Naive B cell (primary cell): ENCODE measurements at regions not wholly inside any gene's neighbourhood (a gene's known extent, or its start where the extent isn't known, plus 50 kb on each side); places are given as distances from the start of the nearest gene placed in this dataset.
"Not testable (repeated sequence)": the region's sequence is repeated elsewhere in the genome, so short reads cannot be mapped to it uniquely, and the experiment has no call there.

Experiments used
- ATAC-seq, 2 donors: fragments of 150-1000 bp; cut with Tn5 transposase; 2 replicates each; pipeline ENCODE4 v1.10.0; 2021; ENCODE audit warnings: low read depth in 2 of 2, mild to moderate bottlenecking in 2 of 2, moderate library complexity in 2 of 2
- DNase-seq: peaks from one replicate; pipeline ENCODE4 v3.0.0; 2022
- H3K27ac Mint-ChIP-seq, 6 donors: one replicate each; pipeline ENCODE4 v1.8.0; 2020 to 2022; ENCODE audit warnings: mild to moderate bottlenecking in 6 of 6, mixed read lengths in 6 of 6, moderate library complexity in 5 of 6, inconsistent platforms in 2 of 6
- H3K27me3 Mint-ChIP-seq, 3 donors: one replicate each; pipeline ENCODE4 v1.8.0; 2021 to 2022; ENCODE audit warnings: mixed read lengths in 3 of 3, mild to moderate bottlenecking in 1 of 3
- H3K36me3 Mint-ChIP-seq, 2 donors: one replicate each; pipeline ENCODE4 v1.8.0; 2020 to 2022; ENCODE audit warnings: mixed read lengths in 2 of 2, inconsistent platforms in 1 of 2, mild to moderate bottlenecking in 1 of 2
- H3K4me1 Mint-ChIP-seq, 3 donors: one replicate each; pipeline ENCODE4 v1.8.0; 2020 to 2022; ENCODE audit warnings: mixed read lengths in 3 of 3, inconsistent platforms in 1 of 3, mild to moderate bottlenecking in 1 of 3, moderate library complexity in 1 of 3
- H3K4me3 Mint-ChIP-seq, 8 donors: one replicate each; pipeline ENCODE4 v1.8.0; 2020 to 2022; ENCODE audit warnings: mild to moderate bottlenecking in 8 of 8, mixed read lengths in 8 of 8, moderate library complexity in 8 of 8, inconsistent platforms in 2 of 8
- H3K9me3 Mint-ChIP-seq, 7 donors: one replicate each; pipeline ENCODE4 v1.8.0; 2020 to 2022; ENCODE audit warnings: mixed read lengths in 7 of 7, mild to moderate bottlenecking in 5 of 7, inconsistent platforms in 2 of 7, moderate library complexity in 1 of 7

DNA sequence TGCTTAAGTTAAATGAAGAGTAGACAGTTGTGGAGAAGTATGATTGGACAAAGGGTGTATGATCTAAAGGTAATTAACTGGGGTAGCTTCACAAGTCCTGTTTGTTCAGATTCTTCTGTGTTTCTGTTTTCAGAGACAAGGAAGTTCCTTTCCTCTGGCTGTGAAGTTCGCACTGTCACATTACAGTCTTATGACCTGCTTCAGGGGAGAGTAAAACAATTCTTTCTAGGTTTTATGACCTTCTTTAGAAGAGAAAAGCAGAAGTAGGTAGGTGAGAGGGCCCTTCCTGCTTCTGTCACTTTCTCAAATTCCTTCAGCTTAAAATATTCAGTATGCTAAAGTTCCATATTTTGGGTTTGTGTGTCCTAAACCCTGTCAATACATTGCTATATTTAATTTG, 211.9 kb downstream of the SOX3 start:
- ATAC-seq: no peak
- H3K4me1 Mint-ChIP-seq: no peaks in the 10 kb centered on the region
- H3K27ac Mint-ChIP-seq: no peak overlapping the region
- no peak overlapping the region for H3K4me3 Mint-ChIP-seq
- DNase-seq: no peak
- peaks cover 0 to 4% (median 3%) of the 10 kb centered on the region in 7 donors for H3K9me3 Mint-ChIP-seq
- no peaks in the 10 kb centered on the region for H3K27me3 Mint-ChIP-seq
- no peaks in the 10 kb centered on the region for H3K36me3 Mint-ChIP-seq

DNA sequence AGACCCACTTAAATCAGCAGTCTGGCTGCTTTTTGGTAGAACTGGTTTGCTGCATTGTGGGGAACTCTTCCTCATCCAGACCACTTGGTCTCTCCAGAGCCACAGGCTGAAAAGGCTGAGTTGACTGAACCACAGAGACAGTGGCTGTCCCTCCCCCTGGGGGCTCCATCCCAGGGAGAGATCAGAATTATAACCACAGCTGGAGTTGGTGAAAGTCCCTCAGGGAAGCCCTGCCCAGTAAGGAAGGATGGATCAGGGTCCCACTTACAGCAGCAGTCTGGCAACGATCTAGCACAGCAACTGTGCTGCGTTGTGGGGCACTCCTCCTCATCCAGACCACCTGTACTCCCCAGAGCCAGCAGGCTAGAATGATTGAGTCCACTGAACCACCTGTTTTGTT, 212.7 kb downstream of the SOX3 start:
- H3K36me3 Mint-ChIP-seq: no peaks in the 10 kb centered on the region

DNA sequence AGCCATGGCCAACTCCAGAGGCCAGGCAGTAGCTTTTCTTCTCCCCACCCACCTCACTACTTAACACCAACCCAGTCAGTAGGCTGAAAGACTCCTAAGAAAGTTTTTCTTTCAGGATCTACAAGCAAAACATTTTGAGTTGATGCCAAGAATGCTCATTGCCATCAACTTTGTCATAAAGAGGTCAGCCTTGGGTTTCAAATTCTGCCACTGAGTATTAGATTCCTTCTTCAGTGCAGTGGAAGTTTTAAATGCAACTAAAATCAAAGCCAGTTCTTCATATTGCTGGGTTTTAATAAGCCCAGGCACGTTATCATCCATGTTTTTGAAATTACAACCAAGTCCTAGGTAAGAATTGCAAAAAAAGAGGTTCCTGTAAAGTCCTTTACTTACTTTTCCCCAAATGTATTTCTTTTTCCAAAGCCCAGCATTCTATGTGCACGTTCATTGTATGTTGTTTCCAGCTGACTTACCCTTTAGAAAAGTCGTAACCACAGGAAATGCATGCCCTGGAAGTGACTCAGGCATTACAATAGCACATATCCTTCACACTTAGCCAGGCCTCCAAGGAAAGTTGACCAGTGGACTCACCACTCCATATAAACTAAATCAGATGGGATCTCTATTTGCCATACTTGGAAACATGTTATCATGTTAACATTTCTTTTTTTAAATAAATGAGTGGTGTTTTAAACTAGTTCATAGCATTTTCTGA, 229.9 kb downstream of the SOX3 start:
- no peak overlapping the region for H3K27ac Mint-ChIP-seq

More for the DNA sequence above, 212.7 kb downstream of the SOX3 start:
- ATAC-seq: no peak
- Mint-ChIP-seq H3K27me3 (no peaks in the 10 kb centered on the region), H3K4me1 (no peaks in the 10 kb centered on the region), H3K9me3 (peaks cover 0 to 8% (median 3%) of the 10 kb centered on the region in 7 donors), H3K4me3 (no peak overlapping the region), H3K27ac (no peak overlapping the region)
- DNase-seq: no peak

DNA sequence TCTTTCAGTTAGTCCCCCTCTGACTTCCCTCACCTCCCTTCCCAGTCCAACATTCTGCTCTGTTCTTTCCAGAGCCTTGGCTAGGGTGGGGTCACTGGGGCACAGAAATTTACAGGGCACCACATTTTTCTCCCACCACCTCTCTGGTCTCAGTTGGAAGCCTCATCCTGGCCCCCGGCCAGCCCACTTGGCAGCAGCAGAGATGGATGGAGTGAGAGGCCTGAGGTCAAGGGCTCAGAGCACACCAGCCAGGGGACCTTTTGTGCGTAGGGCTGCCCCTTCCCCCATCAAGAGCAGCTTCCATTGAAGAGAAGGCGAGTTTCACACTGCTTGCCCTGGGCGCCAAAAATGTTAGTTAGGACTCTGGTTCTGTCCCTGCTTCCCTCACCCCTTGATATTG, 230.9 kb downstream of the SOX3 start:
- H3K27me3 Mint-ChIP-seq: no peaks in the 10 kb centered on the region
- no peak overlapping the region for H3K4me3 Mint-ChIP-seq
- H3K9me3 Mint-ChIP-seq: peaks cover 2 to 18% (median 8%) of the 10 kb centered on the region in 7 donors
- H3K4me1 Mint-ChIP-seq: no peaks in the 10 kb centered on the region
- H3K27ac Mint-ChIP-seq: peak overlapping the region in 1 of 6 donors; percentile 82
- no peaks in the 10 kb centered on the region for H3K36me3 Mint-ChIP-seq
- ATAC-seq (no peak), DNase-seq (no peak)

More for the DNA sequence above, 229.9 kb downstream of the SOX3 start:
- Mint-ChIP-seq H3K4me1 (no peaks in the 10 kb centered on the region), H3K4me3 (no peak overlapping the region), H3K9me3 (peaks cover 3 to 17% (median 4%) of the 10 kb centered on the region in 7 donors), H3K27me3 (no peaks in the 10 kb centered on the region), H3K36me3 (no peaks in the 10 kb centered on the region)
- DNase-seq: no peak
- ATAC-seq: no peak

DNA sequence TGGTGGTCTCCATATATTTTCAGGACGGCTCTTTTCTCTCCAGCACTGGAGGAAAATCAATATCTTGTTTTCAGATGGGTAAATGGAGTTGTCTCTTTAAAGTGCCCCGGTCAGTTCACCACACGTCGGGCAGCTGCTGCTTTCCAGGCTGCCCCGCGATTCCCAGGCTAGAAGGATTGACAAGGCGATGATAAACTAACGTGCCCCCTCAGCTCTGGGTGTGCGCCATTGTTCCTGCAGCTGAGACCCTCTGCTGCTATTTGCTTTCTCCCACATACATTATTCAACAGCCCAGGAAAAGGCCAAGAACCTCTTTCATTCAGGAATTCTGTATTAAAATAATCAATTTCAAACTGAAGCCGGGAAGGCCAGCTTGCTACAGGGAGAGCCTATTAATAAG, 254.5 kb downstream of the SOX3 start:
- H3K4me3 Mint-ChIP-seq: no peak overlapping the region
- peaks cover 0 to 6% (median 4%) of the 10 kb centered on the region in 7 donors for H3K9me3 Mint-ChIP-seq
- no peaks in the 10 kb centered on the region for H3K4me1 Mint-ChIP-seq
- H3K36me3 Mint-ChIP-seq: no peaks in the 10 kb centered on the region
- peaks cover 0 to 5% (median 0%) of the 10 kb centered on the region in 3 donors for H3K27me3 Mint-ChIP-seq
- ATAC-seq (no peak), DNase-seq (no peak)
- H3K27ac Mint-ChIP-seq: no peak overlapping the region

DNA sequence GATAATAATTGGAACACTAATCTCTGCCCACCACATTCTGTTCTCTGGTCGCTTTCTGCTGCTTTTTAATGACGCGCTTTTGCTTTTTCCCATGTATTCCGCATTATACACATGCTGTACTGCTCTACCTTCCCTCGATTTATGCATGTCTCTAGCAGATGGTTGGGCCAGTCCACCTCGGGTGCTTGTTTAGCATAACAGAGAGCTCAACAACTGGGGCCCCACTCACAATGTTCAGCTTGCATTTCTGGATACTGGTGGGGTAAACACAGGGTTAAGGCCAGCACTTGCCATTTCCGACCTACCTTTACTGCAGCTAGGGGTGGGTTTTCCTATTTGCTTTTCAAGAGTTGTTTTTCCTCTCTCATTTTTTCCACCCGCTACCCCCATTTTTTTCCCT, 255.8 kb downstream of the SOX3 start:
- no peak for DNase-seq
- no peak overlapping the region for H3K4me3 Mint-ChIP-seq
- no peak for ATAC-seq

DNA sequence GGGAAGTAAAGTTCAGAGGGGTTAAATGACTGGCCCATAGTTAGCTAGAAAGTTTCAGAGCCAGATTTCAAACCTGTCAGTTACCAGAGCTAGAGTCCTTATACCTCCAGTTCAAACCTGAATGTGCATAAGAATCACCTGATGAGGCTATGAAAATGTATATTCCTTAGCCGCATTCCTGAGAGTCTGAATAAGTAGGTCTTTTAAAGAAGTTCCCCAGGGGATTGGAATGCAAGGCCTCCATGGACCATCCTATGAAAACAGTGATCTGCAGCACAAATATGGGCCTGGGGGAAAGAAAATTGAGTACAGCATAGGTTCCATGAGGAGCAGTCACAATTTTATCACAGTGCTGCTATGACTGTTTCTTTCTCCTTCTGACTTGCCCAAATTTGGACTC, 263.9 kb upstream of the CXorf66 start:
- Mint-ChIP-seq H3K27ac (no peak overlapping the region), H3K36me3 (no peaks in the 10 kb centered on the region), H3K27me3 (no peaks in the 10 kb centered on the region), H3K4me3 (no peak overlapping the region), H3K9me3 (peaks cover 3 to 27% (median 7%) of the 10 kb centered on the region in 7 donors), H3K4me1 (no peaks in the 10 kb centered on the region)
- no peak for DNase-seq
- ATAC-seq: no peak

More for the DNA sequence above, 255.8 kb downstream of the SOX3 start:
- no peak overlapping the region for H3K27ac Mint-ChIP-seq
- peaks cover 0 to 5% (median 0%) of the 10 kb centered on the region in 3 donors for H3K27me3 Mint-ChIP-seq
- peaks cover 0 to 8% (median 4%) of the 10 kb centered on the region in 7 donors for H3K9me3 Mint-ChIP-seq
- no peaks in the 10 kb centered on the region for H3K36me3 Mint-ChIP-seq
- H3K4me1 Mint-ChIP-seq: no peaks in the 10 kb centered on the region

DNA sequence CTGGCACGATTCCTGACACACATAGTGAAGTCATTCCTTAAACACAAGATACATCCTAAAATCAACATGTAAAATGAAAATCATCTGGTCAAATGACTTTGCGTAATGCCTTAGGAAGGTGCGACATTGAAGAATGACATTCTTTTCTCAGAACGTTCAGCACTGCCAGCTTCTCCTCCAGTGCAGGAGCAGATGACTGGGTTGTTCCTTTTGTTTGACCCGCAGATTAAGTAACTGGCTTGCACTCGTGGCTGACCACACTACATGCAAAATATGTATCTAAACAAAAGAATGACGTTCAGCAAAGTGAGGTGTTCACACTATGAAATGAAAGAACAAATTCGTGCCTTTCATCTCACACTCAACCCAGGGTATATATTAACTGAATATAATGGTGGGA, 260.7 kb upstream of the CXorf66 start:
- not testable (repeated sequence) for ATAC-seq, H3K27ac Mint-ChIP-seq, H3K4me1 Mint-ChIP-seq, H3K36me3 Mint-ChIP-seq, H3K27me3 Mint-ChIP-seq, H3K9me3 Mint-ChIP-seq, H3K4me3 Mint-ChIP-seq, DNase-seq

DNA sequence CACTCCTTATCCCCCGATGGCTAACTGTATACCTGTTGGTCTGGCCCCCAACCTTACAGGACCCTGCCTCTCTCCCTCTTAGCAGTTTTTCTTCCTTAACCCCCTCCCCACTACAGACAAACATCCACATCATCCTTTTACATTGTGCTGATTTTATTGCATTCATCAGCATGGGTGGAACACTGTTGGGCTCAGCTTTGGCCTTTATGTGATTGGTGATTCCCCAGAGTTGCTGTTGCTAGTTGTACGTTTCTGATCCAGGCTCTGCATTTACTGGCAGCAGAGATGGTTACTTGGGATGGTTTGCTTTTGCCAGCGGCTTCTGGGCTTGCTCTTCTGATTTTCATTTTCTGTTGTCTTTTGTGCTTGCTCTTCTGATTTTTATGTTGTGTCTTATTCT, 250.6 kb upstream of the CXorf66 start:
- H3K4me3 Mint-ChIP-seq, H3K4me1 Mint-ChIP-seq, ATAC-seq, H3K36me3 Mint-ChIP-seq, DNase-seq, H3K27me3 Mint-ChIP-seq, H3K9me3 Mint-ChIP-seq, H3K27ac Mint-ChIP-seq: not testable (repeated sequence)

DNA sequence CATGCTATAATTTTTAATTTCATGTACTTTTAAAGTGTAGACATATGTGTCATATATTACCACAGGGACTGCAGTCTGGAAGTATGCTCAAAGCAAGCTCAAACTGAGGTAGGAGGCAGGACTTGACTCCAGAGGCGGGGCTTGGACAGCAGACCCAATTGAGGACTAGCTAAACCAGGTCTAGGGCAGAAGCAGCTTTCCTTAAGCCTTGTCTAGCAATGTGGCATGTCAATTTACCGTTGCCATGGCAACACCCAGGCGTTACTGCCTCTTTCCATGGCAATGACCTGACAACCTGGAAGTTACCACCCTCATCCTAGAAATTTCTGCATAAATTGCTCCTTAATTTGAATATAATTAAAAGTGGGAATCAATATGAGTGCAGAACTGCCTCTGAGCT, 249.2 kb upstream of the CXorf66 start:
- not testable (repeated sequence) for DNase-seq, H3K4me3 Mint-ChIP-seq, H3K9me3 Mint-ChIP-seq, ATAC-seq, H3K27me3 Mint-ChIP-seq, H3K27ac Mint-ChIP-seq, H3K36me3 Mint-ChIP-seq, H3K4me1 Mint-ChIP-seq

DNA sequence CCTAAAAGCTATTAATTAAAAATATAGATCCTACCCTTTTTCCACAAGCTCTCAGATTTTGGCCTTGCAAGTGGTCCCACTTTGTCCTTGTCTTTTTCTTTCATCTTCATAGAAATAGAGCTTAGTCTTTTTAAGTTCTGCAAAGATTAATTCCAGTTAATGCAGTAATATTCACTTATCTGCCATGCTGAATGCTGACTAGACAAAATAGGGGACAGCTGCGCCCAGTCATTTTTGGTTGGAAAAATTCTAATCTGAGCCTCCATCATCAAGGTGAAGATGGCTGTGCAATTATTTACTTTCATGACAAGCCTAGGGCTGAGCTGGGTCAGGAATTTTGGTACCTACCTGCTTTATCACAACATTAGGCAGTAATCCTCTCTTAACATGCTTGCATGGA, 241.3 kb upstream of the CXorf66 start:
- DNase-seq: no peak
- no peak for ATAC-seq
- H3K9me3 Mint-ChIP-seq: peaks cover 0 to 3% (median 0%) of the 10 kb centered on the region in 7 donors
- H3K36me3 Mint-ChIP-seq: no peaks in the 10 kb centered on the region
- no peaks in the 10 kb centered on the region for H3K27me3 Mint-ChIP-seq
- no peaks in the 10 kb centered on the region for H3K4me1 Mint-ChIP-seq
- no peak overlapping the region for H3K27ac Mint-ChIP-seq
- no peak overlapping the region for H3K4me3 Mint-ChIP-seq

DNA sequence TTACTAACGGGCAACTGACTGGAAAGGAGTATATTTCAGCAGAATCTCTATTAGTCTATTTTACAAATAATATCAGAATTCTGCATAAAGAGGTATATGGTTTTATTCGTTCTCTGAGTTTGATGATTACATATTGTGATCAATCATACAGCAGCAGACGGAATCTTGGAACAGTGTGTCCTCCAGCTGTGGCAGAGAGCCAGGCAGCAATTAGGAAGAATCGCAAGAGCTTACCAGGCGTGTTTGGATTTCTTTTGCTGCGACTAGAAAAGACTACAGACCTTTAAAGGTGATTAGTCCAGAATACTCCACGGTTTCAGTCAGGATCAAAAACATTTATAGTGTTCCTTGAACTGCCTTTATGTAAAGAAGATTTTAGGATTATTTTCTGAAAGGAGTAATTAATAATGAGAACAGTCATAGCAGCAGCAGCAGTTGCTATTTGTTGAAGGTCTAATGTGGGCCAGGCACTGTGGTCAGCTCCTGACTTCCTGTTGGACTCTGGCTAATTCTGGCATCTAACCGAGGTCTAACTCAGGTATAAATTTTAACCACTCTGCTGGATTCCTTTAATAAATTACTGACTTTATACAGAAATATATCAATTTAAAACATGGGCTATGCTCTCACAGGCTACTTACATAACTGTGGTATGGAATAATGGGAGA, 225.3 kb upstream of the CXorf66 start:
- DNase-seq (no peak), ATAC-seq (no peak)
- no peaks in the 10 kb centered on the region for H3K36me3 Mint-ChIP-seq
- H3K27me3 Mint-ChIP-seq: no peaks in the 10 kb centered on the region
- no peak overlapping the region for H3K4me3 Mint-ChIP-seq
- H3K9me3 Mint-ChIP-seq: peaks cover 0 to 2% (median 0%) of the 10 kb centered on the region in 7 donors
- H3K27ac Mint-ChIP-seq: no peak overlapping the region
- no peaks in the 10 kb centered on the region for H3K4me1 Mint-ChIP-seq

DNA sequence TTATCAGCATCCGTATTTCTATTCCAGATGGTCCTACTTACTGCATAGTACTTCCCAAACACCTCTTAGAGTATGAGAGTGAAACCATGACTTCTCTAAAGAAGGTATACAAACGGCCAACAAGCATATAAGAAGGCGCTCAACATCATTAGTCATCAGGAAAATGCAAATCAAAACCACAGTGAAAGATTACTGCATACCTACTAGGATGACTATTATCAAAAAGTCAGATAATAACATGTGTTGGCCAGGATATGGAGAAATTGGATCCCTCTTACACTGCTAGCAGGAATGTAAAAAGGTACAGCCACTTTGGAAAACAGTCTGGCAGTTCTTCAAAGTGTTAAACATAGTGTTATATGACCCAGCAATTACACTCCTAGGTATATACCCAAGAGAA, 215.3 kb upstream of the CXorf66 start:
- no peak overlapping the region for H3K27ac Mint-ChIP-seq
- H3K36me3 Mint-ChIP-seq: no peaks in the 10 kb centered on the region
- H3K9me3 Mint-ChIP-seq: no peaks in the 10 kb centered on the region
- H3K27me3 Mint-ChIP-seq: no peaks in the 10 kb centered on the region
- no peak for DNase-seq
- no peak overlapping the region for H3K4me3 Mint-ChIP-seq
- no peak for ATAC-seq
- H3K4me1 Mint-ChIP-seq: no peaks in the 10 kb centered on the region

DNA sequence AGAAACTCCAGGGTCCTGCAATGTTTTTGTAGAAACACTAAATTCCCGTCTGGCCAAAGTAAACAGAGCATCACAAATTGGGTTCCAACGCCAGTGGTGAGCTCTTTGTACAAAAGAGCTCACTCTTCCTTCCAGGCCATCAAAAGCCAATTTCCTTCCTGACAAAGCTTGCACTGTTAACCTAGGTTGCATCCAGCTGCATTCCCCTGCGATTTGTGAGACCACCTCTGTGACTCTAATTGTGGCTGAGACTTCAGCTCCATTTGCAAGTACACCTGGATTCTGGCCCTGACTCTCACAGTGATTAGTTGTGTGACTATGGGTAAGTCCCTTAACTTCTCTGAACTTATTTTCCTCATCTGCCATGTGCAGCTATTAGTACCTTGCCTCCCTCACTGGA, 212.5 kb upstream of the CXorf66 start:
- no peak overlapping the region for H3K4me3 Mint-ChIP-seq
- DNase-seq (no peak), ATAC-seq (no peak)
- no peaks in the 10 kb centered on the region for H3K36me3 Mint-ChIP-seq
- no peaks in the 10 kb centered on the region for H3K4me1 Mint-ChIP-seq
- H3K27ac Mint-ChIP-seq: no peak overlapping the region
- no peaks in the 10 kb centered on the region for H3K27me3 Mint-ChIP-seq
- no peaks in the 10 kb centered on the region for H3K9me3 Mint-ChIP-seq
